Left lung (tissue), 4 donors: ENCODE measurements at regions not wholly inside any gene's neighbourhood (a gene's known extent, or its start where the extent isn't known, plus 50 kb on each side); places are given as distances from the start of the nearest gene placed in this dataset.

Experiments
- ATAC-seq: fragments of 200-7000 bp; cut with Tn5 transposase; one replicate; pipeline ENCODE4 v1.9.1; 2020; ENCODE audit warnings: moderate library complexity
- DNase-seq, 4 donors: peaks; one replicate each; pipeline ENCODE4 v3.0.0-alpha.2; 2013 to 2020
- H3K27ac ChIP-seq, 2 donors: fragments of 200-600 bp; sonication (generic) in 1 of 2; one replicate each; pipeline versions ENCODE4 v1.5.0 to v1.8.0; 2020 to 2021
- H3K27me3 ChIP-seq, 2 donors: fragments of 200-600 bp; sonication (generic) in 1 of 2; one replicate each; pipeline versions ENCODE4 v1.5.0 to v1.8.0; 2020 to 2021
- H3K36me3 ChIP-seq, 2 donors: fragments of 200-600 bp; sonication (generic) in 1 of 2; one replicate each; pipeline versions ENCODE4 v1.5.0 to v1.8.0; 2020 to 2021
- H3K4me1 ChIP-seq, 2 donors: fragments of 200-600 bp; one replicate each; pipeline ENCODE4 v1.8.0; 2021
- H3K4me3 ChIP-seq, 2 donors: fragments of 200-600 bp; sonication (generic) in 1 of 2; one replicate each; pipeline versions ENCODE4 v1.5.0 to v1.8.0; 2020 to 2021; ENCODE audit warnings: mild to moderate bottlenecking in 1 of 2
- H3K9me3 ChIP-seq, 2 donors: fragments of 200-600 bp; sonication (generic) in 1 of 2; one replicate each; pipeline versions ENCODE4 v1.5.0 to v1.8.0; 2020 to 2021
- CTCF ChIP-seq, 2 donors: fragments of 200-600 bp; sonication (generic) in 1 of 2; IDR thresholded peaks; one replicate each; pipeline versions ENCODE4 v1.5.0 to v1.8.0; 2021; ENCODE audit warnings: antibody characterized with exemption in 2 of 2
- intact Hi-C, 2 donors: fragments of 100-400 bp; cut with DNase I; formaldehyde crosslinking; loops; one replicate each; pipeline versions ENCODE4 v1.11.2 to v1.14.2; 2022
- donor health status: DM: no; HTN: yes; CAD: no.
- donor health status: DM: no; HTN: no; CAD: no.

- Histone ChIP-seq H3K27me3 (no peaks in the 10 kb centered on the region), H3K4me1 (no peaks in the 10 kb centered on the region), H3K4me3 (no peak overlapping the region), H3K9me3 (no peaks in the 10 kb centered on the region), H3K27ac (no peak overlapping the region), H3K36me3 (no peaks in the 10 kb centered on the region)
- ATAC-seq (no peak), DNase-seq (no peak)
- no peak for TF ChIP-seq CTCF (IDR thresholded peaks at IDR 0.05)
- intact Hi-C loops, result no loop called here
Measured at GRCh38 chr3:147773116-147773630, 364.0 kb downstream of the ZIC1 start.

- intact Hi-C loops, result no loop called here
- Histone ChIP-seq H3K36me3 (no peaks in the 10 kb centered on the region), H3K9me3 (no peaks in the 10 kb centered on the region), H3K4me1 (no peaks in the 10 kb centered on the region), H3K4me3 (no peak overlapping the region), H3K27me3 (no peaks in the 10 kb centered on the region), H3K27ac (no peak overlapping the region)
- DNase-seq (no peak), ATAC-seq (no peak)
- TF ChIP-seq CTCF (IDR thresholded peaks at IDR 0.05), result no peak
Measured at GRCh38 chr3:147775411-147775810, 366.2 kb downstream of the ZIC1 start.

- intact Hi-C loops, result no loop called here
- no peaks in the 10 kb centered on the region for H3K9me3 ChIP-seq
- H3K4me1 ChIP-seq, result no peaks in the 10 kb centered on the region
- H3K4me3 ChIP-seq, result no peak overlapping the region
- no peak for DNase-seq
- no peaks in the 10 kb centered on the region for H3K27me3 ChIP-seq
- no peak for TF ChIP-seq CTCF (IDR thresholded peaks at IDR 0.05)
- H3K36me3 ChIP-seq, result no peaks in the 10 kb centered on the region
- H3K27ac ChIP-seq, result no peak overlapping the region
- no peak for ATAC-seq
Measured at GRCh38 chr3:147775816-147776530, 366.8 kb downstream of the ZIC1 start.

- ATAC-seq, result no peak
- no peaks in the 10 kb centered on the region for H3K9me3 ChIP-seq
- no peaks in the 10 kb centered on the region for H3K36me3 ChIP-seq
- H3K27me3 ChIP-seq, result no peaks in the 10 kb centered on the region
- H3K27ac ChIP-seq, result no peak overlapping the region
- no peak overlapping the region for H3K4me3 ChIP-seq
- TF ChIP-seq CTCF (IDR thresholded peaks at IDR 0.05), result no peak
- no peaks in the 10 kb centered on the region for H3K4me1 ChIP-seq
- intact Hi-C loops, result no loop called here
- no peak for DNase-seq
Measured at GRCh38 chr3:147793841-147794240, 384.7 kb downstream of the ZIC1 start.

GRCh38 chr3:147794596-147794995 is 385.4 kb downstream of the ZIC1 start:
- DNase-seq (no peak), ATAC-seq (no peak)
- H3K27ac ChIP-seq, result no peak overlapping the region
- no peaks in the 10 kb centered on the region for H3K36me3 ChIP-seq
- H3K27me3 ChIP-seq, result no peaks in the 10 kb centered on the region
- intact Hi-C loops, result no loop called here
- no peak overlapping the region for H3K4me3 ChIP-seq
- no peak for TF ChIP-seq CTCF (IDR thresholded peaks at IDR 0.05)
- H3K9me3 ChIP-seq, result no peaks in the 10 kb centered on the region
- H3K4me1 ChIP-seq, result no peaks in the 10 kb centered on the region
